ENCODE measurements at regions not wholly inside any gene's neighbourhood (a gene's known extent, or its start where the extent isn't known, plus 50 kb on each side); places are given as distances from the start of the nearest gene placed in this dataset.
A peak's percentile ranks its signal among the peaks of the same experiment; 100 is the strongest.

GRCh38 chr4:137968956-137969678 is 273.0 kb downstream of the SLC7A11 start:
- ATAC-seq (ENCODE audit: low read depth): peak; percentile 42
- no peak overlapping the region for H2BK15ac ChIP-seq (ENCODE audit: low read depth, low read length)
- no peaks in the 10 kb centered on the region for H3K9me3 ChIP-seq (ENCODE audit: control insufficient read depth, insufficient read depth, low read length)
- H3K9me1 ChIP-seq (ENCODE audit: insufficient read depth, low read length): peaks cover 2% of the 10 kb centered on the region; the same call in 1 of the 2 replicates
- H4K91ac ChIP-seq (ENCODE audit: insufficient read depth, low read depth, low read length): no peak overlapping the region
- H3K4ac ChIP-seq (ENCODE audit: low read depth, low read length): no peak overlapping the region
- no peaks in the 10 kb centered on the region for H3K36me3 ChIP-seq (ENCODE audit: control insufficient read depth, insufficient read depth, low read length)
- H2BK20ac ChIP-seq (ENCODE audit: low read depth, low read length): no peak overlapping the region
- ChIA-PET POLR2A (ENCODE audit: unreplicated experiment) (no interaction called here), CTCF (no interaction called here)
- peaks cover 3% of the 10 kb centered on the region; the same call in 1 of the 2 replicates for H3K4me1 ChIP-seq (ENCODE audit: control insufficient read depth, insufficient read depth, low read length)
- dilution Hi-C loops (cut with HindIII; ENCODE audit: low sequenced_read_pairs, unreplicated experiment) (no loop called here), in situ Hi-C loops (cut with MboI; ENCODE audit: low sequenced_read_pairs) (no loop called here), intact Hi-C loops (cut with micrococcal nuclease) (no loop called here)
- no peak overlapping the region for H4K5ac ChIP-seq (ENCODE audit: low read depth, low read length)
- no peak overlapping the region for H2BK5ac ChIP-seq (ENCODE audit: low read depth, low read length, poor library complexity, severe bottlenecking)
- WGBS, 2 experiments (ENCODE audit: extremely low coverage in 2 of 2, insufficient read length in 1 of 2): no CpG with 5 or more reads among the region's 3 CpGs
- no peak overlapping the region for H3K56ac ChIP-seq (ENCODE audit: extremely low read depth, insufficient read depth, low read length)
- no peak overlapping the region for H2BK120ac ChIP-seq (ENCODE audit: low read depth, low read length)
- no peak overlapping the region for H3K27ac ChIP-seq (ENCODE audit: insufficient read depth, low read length)
- no peaks in the 10 kb centered on the region for H3K79me1 ChIP-seq (ENCODE audit: low read depth in 1 of 2, low read length in 2 of 2)
- H3K9ac ChIP-seq (ENCODE audit: low read depth, low read length): no peak overlapping the region
- H4K20me1 ChIP-seq (ENCODE audit: insufficient read depth, low read length): no peaks in the 10 kb centered on the region
- H3K27me3 ChIP-seq (ENCODE audit: control insufficient read depth, insufficient read depth, low read length): no peaks in the 10 kb centered on the region
- peak overlapping the region; percentile 39 for H3K23ac ChIP-seq (ENCODE audit: low read depth, low read length)
- no peak overlapping the region for H4K8ac ChIP-seq (ENCODE audit: low read depth in 2 of 2, low read length in 2 of 2)
- H2AFZ ChIP-seq (replicated peaks; ENCODE audit: low read length, poor library complexity): peak overlapping the region; percentile 66
- peak; percentile 59 for DNase-seq
- no peak overlapping the region for H2AK5ac ChIP-seq (ENCODE audit: low read depth, low read length)
- no TSS peak for BruUV-seq (replicated peaks)
- no peak overlapping the region for H2AK9ac ChIP-seq (replicated peaks; ENCODE audit: low read depth, low read length, poor library complexity)
- peak overlapping the region; percentile 16; the same call in 1 of the 2 replicates for H3K14ac ChIP-seq (replicated peaks; ENCODE audit: low read depth, low read length)
- no peak for TF ChIP-seq MXI1 (IDR thresholded peaks at IDR 0.05; ENCODE audit: borderline replicate concordance, low read depth, low read length)
- TF ChIP-seq ELK1 (IDR thresholded peaks at IDR 0.05; ENCODE audit: borderline replicate concordance, low read depth, low read length): no peak
- TF ChIP-seq CEBPB (IDR thresholded peaks at IDR 0.05; ENCODE audit: low read depth, low read length): no peak
- no peak for TF ChIP-seq SMC3 (IDR thresholded peaks at IDR 0.05; ENCODE audit: low read depth, low read length)
- TF ChIP-seq RCOR1 (IDR thresholded peaks at IDR 0.05; ENCODE audit: insufficient replicate concordance, low read length): no peak
- no peak for TF ChIP-seq MAZ (IDR thresholded peaks at IDR 0.05; ENCODE audit: borderline replicate concordance, low read depth, low read length)
- TF ChIP-seq POLR2A (IDR thresholded peaks at IDR 0.05; ENCODE audit: low read depth, low read length): no peak
- TF ChIP-seq CTCF (conservative IDR thresholded peaks at IDR 0.05; ENCODE audit: low read depth, low read length): no peak
- no peak for TF ChIP-seq BHLHE40 (IDR thresholded peaks at IDR 0.05; ENCODE audit: low read depth, low read length)
- no peak for TF ChIP-seq CHD1 (IDR thresholded peaks at IDR 0.05; ENCODE audit: low read depth, low read length)
- TF ChIP-seq MAFK (IDR thresholded peaks at IDR 0.05; ENCODE audit: low read depth, low read length): no peak
- TF ChIP-seq USF2 (IDR thresholded peaks at IDR 0.05; ENCODE audit: low read depth, low read length): no peak
- TF ChIP-seq NFE2L2 (IDR thresholded peaks at IDR 0.05; ENCODE audit: low read depth, low read length): no peak
- no peak for TF ChIP-seq RFX5 (IDR thresholded peaks at IDR 0.05; ENCODE audit: low read depth, low read length)
- no peak for TF ChIP-seq RAD21 (IDR thresholded peaks at IDR 0.05; ENCODE audit: low read length)
- TF ChIP-seq FOS (IDR thresholded peaks at IDR 0.05; ENCODE audit: low read depth, low read length): no peak
- no peak overlapping the region for H3K4me2 ChIP-seq (ENCODE audit: low read depth, low read length)
- no peak overlapping the region for H3K4me3 ChIP-seq (ENCODE audit: insufficient read depth, low read depth, low read length)
- no peak overlapping the region for H3K18ac ChIP-seq (ENCODE audit: low read depth, low read length)

All from IMR-90 (cell line).